Renal pelvis (tissue), 1 donor: ENCODE measurements at regions not wholly inside any gene's neighbourhood (a gene's known extent, or its start where the extent isn't known, plus 50 kb on each side); places are given as distances from the start of the nearest gene placed in this dataset.
A peak's percentile ranks its signal among the peaks of the same experiment; 100 is the strongest.

Experiments used
- DNase-seq: peaks from one replicate; pipeline ENCODE4 v3.0.0-alpha.2; 2013

DNA sequence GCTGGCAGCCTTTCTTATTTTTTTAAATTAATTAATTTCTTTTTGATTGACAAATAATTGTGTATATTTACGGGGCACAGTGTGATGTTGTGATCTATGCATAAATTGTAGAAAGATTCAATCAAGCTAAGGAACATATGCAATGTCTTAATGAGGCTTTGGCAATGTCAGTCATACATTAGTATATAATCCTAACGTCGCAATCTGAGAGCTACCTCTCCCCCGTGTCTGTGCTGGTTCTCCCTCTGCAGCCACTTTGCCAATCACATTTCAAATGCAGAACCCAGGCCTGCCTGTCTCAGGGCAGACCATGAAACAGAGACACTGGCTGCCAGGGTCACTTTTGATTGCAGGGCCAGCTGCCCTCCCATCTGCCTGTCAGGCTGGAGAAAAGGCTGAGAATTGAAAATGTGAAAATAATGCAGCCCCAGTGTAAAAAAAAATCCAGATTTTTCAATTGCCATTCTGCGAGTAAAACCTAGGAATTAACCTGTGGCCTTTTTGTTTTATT, 56.3 kb downstream of the SLC24A2 start:
- DNase-seq, result no peak

DNA sequence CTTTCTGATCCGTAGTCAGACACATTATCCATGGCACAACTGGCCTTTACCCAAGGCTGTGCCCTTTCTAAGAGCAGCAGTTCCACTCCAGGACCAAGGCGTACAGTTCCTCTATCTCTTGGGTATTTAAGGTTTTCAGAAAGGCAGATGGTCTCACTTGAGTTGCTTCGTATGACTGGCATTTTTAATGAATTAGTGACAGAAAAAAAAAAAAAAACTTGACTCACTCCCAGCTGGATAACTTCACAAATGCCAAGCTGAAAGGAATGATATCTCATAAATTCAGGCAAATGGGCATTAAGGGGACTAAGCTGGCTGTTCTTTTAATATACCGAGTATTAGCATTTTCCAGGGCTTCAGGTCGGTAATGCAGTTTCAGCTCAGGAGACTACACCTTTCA, 60.7 kb downstream of the SLC24A2 start:
- no peak for DNase-seq

DNA sequence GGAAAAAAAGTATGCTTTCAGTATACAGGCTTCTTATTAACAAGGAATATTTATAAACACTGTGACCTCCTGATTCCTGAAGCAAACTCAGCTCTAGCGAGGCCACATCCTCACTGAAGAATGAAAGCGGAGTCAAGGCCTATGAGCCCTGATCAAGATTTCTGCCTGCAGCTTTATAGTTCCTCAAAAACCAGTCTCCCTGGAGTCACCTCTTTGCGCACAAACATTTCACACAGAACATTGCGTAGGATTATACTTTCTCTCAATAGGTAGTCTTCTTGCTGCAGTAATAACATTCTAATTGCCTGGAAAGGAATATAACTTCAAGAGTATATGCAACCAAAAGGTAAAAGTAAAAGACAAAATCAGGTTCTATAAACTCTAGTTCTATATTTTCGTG, 62.9 kb downstream of the SLC24A2 start:
- no peak for DNase-seq

DNA sequence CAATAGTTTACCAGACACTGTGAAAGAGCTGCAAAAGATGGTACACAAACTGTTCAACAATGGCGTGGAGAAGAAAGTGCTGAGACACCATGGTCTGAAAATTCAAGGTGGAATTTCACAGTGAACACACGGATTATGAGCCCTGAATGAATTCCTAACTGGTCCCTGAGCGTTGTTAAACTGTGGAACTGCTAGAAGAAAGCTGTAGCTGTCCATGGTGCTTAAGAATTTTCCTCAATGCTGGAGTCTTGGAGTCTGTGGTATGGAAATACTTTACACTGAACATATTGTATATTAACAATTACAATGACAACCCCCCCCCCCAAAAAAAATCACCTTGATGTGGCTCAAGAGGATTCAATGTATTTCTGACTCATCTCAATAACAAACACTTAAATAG, 68.5 kb downstream of the SLC24A2 start:
- peak; percentile 62 for DNase-seq

DNA sequence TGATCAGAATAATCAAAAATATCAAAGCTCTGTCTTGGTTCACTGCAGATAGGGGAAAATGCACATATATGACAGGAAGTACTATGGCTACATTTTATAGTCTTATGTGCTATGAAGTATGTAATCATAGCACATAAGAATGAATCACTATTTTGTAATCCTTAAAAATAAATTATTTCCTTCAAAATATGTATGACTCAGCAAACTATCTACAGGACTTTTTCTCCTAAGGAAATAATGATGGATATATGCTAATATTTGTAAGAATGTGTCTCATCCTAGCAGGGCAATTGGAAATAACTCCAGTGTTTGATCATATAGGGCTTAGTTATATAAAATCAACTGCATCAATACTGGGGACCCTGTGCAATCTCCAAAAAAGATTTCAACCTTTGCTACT, 85.1 kb downstream of the SLC24A2 start:
- no peak for DNase-seq

DNA sequence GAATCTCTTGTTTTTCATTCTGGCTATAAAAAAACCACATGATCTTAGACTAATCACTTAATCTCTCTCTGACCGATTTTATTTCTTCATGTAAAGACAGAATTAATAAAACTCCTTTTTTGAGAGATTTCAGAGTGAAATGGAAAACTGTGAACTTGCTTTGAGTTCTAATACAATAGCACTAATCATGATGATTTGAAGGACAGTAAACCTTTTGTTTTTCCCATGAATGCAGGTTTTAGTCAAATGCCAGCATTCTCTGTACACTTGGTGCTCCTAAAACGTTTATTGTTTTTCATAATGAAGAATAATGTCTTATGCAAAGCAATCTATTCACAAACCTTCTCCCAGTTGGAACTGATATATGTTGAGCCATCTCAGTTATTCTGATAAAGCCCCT, 86.8 kb downstream of the SLC24A2 start:
- DNase-seq, result no peak

DNA sequence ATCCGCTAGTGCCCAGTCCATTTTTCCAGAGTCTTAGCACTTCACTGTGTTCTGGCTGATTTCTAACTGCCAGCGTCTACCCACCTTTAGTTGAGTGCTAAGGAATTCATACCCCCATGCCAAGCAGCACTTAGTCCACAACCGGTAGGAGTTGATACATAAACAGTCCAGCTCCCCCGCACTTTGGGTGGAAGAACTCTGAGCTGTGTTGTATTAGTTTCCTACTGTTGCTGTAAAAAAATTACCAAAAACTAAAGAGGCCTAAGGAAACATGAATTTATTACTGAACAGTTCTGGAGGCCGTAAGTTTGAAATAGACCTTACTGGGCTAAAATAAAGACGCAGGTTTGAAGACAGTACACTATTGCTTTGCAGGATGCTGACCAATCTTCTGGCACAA, 87.6 kb downstream of the SLC24A2 start:
- DNase-seq, result peak; percentile 1

DNA sequence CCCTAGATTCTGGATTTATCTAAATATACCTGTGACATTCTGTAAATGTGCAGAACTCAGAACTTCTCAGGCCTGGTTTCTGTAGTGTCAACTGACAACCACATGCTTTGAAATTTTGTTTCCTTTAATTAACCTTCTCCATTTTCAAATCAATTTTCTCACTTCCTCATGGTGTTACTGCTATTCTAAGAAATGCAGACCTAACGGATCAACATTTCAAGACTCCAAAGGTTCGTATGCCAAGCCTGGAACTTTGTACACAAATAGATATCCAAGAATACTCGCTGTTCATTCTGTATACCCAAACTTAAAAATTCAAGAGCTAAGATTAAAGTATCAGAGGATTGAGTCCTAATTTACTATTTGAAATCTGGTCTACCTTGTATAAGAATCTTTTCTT, 88.1 kb downstream of the SLC24A2 start:
- DNase-seq, result no peak

DNA sequence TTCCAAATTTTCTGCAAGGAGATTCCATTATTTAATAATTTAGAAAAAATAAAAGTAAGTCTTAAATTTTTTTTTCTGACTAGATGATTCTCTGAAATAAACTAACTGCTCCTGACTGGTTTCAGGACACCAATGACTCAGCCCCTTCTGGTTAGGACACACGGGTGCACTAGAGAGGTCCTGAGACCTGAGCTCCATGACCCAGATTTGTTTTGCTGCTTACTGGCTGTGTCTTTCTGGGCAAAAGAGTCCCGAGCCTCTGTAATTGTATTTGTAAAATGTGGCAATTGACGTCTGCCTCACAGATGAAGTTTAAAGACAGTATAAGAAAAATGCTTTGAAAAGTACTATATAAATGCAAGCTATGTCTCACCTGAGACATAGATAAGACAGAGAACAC, 89.1 kb downstream of the SLC24A2 start:
- DNase-seq, result no peak

DNA sequence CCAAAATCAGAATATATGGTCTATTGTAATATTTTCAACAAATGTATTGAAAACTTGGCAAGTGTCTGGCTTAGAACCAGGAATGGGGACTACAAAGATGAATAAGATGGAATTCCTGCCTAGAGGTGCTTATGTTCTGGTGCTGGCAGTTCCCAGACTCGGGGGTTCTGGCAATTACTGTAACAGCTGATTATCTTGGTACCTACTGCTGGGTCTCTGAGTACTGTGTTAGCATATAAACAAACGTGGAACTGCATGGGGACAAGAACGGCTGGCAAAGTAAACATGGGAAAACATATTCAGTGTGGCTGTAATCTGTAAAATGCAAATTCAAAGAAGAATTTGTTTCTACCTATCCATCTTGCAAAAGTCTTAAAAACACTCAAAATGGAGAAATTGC, 89.9 kb downstream of the SLC24A2 start:
- no peak for DNase-seq

DNA sequence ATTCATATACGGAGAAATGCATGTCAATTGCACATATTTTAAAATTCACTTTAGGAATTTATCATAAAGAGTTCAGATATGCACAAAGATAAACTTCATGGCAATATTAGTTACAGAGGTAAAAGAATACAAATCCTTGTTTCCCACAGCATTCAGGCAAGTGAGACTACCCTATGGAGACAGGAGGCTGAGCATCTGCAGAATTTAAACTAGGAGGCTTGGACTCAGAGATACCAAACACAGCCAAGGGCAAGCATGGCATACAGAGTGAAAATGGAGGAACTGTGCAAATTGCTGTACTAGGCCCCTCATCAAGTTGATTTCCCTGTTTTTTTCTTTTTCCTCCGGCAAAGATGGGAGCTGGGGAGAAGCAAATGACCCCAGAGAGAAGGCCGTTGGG, 94.2 kb downstream of the SLC24A2 start:
- no peak for DNase-seq

DNA sequence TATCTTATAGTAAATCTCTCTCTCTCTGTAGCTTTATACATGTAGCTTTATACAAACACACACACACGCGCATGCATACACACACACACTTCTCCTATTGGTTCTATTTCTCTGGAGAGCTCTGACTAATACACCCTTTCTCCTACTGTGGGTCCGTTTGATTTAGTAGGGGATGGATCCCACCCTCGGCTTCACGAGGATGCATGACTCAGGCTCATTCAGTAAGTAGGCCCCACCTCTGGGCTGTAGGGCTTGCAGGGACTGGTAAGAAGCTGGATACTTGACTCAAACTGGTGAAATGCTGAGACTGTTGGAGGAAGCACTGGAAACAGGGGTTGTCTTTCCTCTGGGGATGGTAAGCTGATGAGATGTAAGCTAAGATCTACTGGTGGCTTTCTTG, 98.7 kb downstream of the SLC24A2 start:
- no peak for DNase-seq

DNA sequence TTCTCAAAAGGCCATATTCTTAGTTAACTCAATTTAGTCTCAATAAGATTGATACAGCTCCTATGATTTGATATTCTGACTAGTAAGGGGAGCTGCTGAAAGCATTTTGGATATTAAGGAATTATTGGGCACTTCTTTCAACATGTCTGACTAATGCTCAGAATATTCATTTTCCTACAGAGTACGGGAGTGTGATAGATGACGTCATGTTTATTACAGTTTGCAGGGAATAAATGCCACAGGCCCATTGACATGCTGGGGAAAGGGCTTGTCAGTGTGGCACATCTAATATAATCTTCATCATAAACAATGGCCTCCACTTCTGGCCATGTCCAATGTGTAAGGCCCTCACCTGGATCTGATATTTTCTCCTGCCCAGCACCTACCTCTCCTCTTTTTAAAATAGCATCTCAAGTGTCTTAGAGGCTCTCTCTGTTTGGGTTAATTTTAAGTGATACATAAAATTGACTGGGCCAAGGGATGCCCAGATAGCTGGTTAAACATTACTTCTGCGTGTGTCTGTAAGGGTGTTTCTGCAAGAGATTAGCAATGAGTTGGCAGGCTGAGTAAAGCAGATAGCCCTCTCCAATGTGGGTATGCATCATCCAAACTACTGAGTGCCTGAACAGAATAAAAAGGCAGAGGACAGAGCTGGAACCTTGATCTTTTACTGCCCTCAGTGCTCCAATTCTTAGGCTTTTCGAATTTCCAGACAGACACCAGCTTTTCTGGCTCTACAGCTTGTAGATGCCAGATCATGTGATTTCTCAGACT, 99.3 kb downstream of the SLC24A2 start:
- DNase-seq, result no peak

DNA sequence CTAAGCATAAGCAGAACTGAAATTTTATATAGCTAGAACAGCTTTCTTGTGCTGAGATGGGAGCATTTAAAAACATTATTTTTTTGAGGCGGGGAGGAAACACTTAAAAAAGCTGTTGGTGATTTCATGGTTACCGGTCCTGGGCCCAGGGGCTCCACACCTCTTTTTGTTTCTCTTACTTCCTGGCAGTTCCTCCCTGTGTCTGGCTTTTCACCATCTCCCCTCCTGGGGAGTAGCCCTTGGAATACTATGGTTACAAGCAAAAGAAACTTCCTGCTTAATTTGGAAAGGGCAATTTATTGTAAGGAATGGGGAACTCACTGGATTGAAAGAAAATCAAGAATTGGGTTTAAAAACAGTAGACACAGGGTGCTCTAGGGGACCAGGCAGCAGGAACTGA, 105.1 kb downstream of the SLC24A2 start:
- DNase-seq, result no peak

DNA sequence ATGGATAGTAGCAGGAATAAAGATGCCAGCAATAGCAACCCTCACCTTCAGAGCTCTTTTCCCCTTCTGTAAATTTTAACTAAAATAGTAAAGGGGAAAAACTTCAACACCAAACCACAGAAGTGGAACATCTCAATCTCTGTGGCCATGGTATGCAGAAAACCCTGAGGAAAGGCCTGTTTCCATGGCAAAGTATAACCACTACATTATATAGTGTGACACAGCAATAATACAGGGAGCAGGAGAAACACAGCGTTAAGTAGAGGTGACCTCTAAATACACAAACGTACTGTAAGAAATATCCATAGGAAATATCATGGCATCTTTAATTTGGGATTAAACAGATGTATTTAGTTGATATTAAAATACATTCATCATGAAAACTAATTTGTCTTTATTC, 106.4 kb downstream of the SLC24A2 start:
- DNase-seq, result no peak

DNA sequence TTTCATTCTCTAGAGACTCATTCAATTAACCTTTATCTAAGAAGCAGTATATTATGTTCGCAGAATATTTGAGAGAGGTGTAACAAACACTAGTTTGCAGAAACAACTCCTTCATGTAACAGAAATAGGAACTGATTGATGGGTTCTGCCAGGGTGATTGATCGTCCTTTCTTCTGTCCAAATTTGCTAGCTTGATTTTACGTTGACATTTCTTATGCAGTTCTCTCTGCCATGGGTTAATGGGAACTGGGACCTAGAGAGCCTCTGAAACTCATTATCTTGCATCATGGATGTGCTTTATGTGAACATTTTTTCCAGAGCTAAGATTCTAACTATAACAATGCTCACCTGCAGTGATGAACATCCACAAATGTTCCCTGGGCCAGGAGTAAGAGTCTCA, 107.0 kb downstream of the SLC24A2 start:
- DNase-seq, result no peak

DNA sequence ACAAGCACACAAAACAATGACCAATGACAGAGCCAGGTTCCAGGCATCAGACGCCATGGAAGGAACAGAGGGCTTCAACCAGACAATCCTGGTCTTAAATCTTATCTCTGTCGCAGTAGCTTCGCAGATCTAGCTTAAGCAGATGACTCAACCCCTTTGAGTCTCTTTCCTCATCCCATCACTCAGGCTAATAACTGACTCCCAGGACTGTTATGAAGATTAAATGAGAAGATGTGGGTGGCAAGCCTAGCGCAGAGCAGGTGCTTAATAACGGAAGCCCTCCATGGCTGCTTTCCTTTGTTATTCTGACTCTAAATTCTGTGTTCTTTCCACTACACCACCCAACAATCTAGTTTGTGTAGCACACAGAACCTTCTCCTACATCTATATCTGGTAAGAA, 110.9 kb downstream of the SLC24A2 start:
- no peak for DNase-seq

DNA sequence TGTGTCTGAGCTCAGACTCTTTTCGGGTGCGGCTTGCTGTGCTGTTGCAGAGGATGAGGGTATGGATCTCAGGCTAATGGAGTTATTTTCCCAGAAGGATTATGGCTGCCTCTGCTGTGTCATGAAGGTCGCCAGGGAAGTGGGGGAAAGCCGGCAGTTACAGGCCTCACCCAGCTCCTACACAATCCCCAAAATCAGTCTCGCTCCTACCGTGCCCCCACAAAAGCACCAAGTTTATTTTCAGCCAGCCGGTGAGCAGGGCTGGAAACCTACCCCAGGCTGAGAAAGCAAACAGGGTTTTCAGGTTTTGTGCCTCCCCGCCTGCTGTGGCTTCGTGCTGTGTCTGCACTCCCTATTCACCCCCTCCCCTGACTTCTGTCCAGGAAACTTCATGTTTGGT, 113.3 kb downstream of the SLC24A2 start:
- DNase-seq, result no peak

DNA sequence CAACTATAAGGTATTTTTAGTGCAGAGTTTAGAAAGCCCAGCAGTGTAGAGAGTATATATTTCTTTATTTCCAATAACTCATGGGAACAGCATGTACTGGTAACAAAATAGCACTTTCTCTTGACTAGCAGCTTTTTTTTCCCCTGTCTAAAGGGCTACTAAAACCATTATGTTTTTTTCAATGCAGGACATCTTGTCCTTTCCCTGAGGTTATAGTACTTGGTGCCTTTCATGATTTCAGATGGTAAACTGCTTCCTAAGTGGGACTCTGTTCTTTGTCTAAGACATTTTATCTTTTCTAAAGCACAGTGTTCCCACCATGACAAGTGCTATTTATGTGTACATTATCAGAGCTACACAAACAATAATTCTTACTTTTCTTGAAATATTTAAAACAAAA, 122.3 kb downstream of the SLC24A2 start:
- DNase-seq, result no peak

DNA sequence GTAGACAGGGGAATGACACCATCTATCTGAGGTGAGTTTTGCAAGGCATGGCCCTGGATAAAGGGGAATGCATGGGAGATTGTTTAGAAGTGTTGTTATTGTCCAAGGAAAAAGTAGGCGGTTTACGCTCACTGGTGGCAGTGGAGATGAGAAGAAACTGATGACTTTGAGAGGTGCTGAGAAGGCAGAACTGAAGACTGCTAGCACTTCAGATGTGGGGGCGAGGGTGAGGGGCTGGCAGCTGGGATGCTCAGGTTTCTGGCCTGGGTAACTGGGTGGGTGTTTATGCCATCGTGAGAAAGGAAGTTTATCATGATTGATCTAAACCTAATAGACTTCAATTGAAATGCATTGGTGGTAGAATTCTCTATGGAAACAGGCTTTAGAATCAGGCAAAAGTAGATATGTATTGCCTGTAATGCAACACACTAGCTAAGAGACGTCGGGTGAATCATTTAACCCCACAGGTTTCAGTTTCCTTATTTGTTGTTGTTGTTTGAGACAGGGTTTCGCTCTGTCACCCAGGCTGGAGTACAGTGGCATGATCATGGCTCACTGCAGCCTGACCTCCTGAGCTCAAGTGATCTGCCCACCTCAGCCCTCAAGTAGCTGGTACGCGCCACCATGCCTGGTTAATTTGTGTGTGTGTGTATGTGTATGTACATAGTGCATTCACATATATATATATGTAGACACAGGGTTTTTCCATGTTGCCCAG, 123.5 kb downstream of the SLC24A2 start:
- no peak for DNase-seq

DNA sequence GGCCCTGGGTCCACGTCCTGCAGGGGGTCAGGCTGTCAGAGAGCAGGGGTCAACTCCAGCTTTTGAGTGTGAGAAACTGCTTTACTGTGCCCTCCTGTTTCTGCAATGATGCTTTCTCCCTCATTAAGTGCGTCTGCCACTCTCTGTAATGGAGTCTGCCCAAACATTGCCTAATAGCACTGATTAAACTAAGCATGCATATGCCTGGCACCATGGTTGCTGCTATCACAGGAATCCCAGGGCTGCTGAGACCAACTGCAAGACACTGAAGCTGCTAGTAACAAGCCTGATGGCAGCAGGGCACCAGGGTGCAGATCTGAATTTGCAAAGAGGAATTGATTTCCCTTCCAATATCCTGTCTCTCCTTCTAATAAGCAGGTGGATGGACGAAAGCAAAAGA, 125.3 kb downstream of the SLC24A2 start:
- no peak for DNase-seq

DNA sequence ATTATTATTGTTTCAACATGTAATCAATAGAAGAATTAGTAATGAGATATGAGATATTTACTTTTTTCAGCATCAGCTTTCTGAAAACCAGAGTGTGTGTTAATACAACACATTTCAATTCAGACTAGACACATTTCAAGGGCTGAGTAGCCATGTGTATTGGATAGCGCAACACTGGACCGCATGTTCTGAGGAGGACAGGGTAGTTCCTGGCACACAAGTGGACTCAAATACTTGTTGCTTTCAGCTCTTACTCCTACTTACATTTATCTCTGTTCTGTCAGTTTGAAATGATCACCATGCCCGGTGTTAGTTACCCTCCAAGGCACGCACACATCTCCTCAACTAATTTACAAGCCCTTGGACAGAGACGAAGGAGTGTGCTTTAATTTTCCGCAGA, 126.6 kb downstream of the SLC24A2 start:
- DNase-seq, result no peak

DNA sequence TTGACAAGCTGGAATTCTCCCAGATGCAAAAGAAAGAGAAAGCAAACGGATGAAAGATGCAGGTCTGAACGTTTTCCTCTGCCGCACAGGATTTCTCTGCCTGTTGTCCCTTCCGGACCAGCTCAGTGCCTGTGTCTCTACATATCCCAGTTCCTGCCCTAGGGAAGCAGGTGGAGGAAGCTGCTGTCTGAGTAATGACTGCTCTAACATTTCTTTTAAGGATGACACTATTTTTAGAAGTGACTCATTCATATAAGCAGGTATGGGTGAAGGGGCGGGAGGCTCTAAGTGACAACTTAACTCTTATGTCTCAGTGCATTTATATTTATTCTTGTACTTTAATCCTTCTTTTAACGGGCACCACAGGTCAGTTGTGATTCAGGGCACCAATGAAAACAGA, 128.8 kb downstream of the SLC24A2 start:
- DNase-seq, result no peak

DNA sequence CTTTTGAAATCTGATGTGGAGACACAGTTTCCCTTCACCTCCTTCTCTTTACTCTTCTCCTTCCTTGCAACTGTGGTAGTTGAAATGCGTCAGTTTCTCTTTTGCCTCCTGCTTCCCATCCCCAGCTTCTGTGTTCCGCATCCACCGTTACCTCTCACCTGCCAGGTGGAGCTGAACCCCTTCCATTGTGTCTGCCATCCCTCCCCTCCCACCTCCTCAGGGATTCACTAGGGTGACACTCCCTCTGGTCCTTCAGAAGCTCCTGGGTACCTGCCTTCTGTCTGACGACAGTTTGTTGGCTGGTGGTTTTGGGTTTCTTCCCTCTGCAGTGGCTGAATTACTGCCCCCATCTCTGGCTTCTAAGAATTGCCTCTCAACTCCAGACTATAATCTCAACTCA, 132.1 kb downstream of the SLC24A2 start:
- DNase-seq, result no peak
